Uterus (tissue), 2 donors: ENCODE measurements at regions not wholly inside any gene's neighbourhood (a gene's known extent, or its start where the extent isn't known, plus 50 kb on each side); places are given as distances from the start of the nearest gene placed in this dataset.

ENCODE experiments used
- CTCF ChIP-seq, 4 experiments: fragments of 200-600 bp in 2 of 4; fragments of 450-650 bp in 2 of 4; sonication (generic) in 2 of 4; IDR thresholded peaks; one replicate each; pipeline ENCODE4 v1.5.1; 2016 to 2019; ENCODE audit warnings: antibody characterized with exemption in 4 of 4, mild to moderate bottlenecking in 2 of 4, moderate library complexity in 1 of 4
- POLR2A ChIP-seq, 2 donors: fragments of 450-650 bp; IDR thresholded peaks; one replicate each; pipeline ENCODE4 v1.6.1; 2016; ENCODE audit warnings: antibody characterized with exemption in 2 of 2, mild to moderate bottlenecking in 1 of 2, moderate library complexity in 1 of 2

DNA sequence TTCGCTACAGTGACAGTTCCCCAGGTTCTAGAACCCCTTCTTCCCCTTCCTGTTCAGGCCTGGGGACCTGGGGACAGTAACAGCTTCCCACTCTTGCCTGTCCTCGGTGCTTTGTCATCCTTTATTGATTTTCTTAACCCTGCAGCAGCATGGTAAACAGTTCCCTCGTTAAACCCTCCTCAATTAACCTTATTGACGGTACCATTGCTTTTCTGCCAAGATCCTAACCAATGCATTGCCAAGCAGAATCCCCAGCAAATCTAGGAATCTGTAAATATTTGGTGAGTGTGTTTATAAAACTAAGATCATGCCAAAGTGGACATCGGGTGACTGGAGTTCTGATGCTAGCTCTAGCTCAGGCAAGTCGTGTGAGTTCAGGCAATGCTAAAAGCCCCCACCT lies 99.6 kb upstream of the KAZN start:
- no peak for TF ChIP-seq POLR2A (IDR thresholded peaks at IDR 0.05)
- no peak for TF ChIP-seq CTCF (IDR thresholded peaks at IDR 0.05)
